ENCODE measurements at regions not wholly inside any gene's neighbourhood (a gene's known extent, or its start where the extent isn't known, plus 50 kb on each side); places are given as distances from the start of the nearest gene placed in this dataset.

DNA sequence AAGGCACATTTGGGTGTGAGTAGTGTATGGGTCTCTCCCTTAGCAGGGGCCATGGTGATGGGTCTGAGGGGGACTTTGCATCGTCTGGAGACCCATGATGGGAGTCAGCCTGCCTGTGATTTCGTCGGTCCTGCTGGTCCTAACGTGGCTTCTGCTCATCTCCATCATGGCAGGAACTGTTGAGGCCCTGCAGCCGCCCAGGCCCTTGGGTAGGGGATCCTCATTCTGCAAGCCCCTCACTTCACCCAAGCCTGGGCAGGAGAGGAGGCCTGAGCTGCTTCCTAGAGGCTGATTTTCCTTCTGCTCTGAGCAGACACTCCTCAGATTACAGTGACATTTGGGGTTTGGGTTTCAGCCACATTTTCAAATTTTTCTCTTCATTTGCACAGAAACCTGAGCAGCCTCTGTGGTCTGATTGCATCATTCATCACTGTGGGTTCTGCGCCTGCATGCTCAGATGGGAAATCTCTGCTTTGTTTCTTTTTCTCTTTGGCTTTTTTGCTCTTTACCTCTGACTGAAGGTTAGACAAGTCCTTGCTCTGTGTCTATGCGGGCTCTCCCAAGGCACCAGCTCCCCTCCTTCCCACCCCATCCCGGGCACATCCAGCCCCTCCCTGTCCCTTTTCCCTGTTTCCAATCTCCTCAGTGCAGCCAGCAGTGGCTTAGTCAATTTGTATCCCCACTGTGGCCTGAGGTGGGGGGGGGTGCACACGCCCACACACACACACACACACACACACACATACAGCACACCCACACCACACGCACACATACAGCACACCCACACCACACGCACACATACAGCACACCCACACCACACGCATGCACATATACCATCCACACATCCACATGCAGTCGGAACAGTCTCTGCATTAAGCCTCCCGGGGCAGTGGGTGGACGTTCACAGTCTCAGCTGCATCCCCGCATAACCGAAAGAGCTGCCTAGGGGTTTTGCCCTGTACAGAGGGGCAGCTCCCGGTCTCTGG, 305.4 kb upstream of the HS6ST1 start:
- TF ChIP-seq POLR2A (IDR thresholded peaks at IDR 0.05; ENCODE audit: low read depth, low read length), result no peak
- no peak for TF ChIP-seq POLR2AphosphoS5 (IDR thresholded peaks at IDR 0.05; ENCODE audit: low read depth, low read length)
